ELR (cell line): ENCODE measurements at regions not wholly inside any gene's neighbourhood (a gene's known extent, or its start where the extent isn't known, plus 50 kb on each side); places are given as distances from the start of the nearest gene placed in this dataset.
"Not testable (repeated sequence)": the region's sequence is repeated elsewhere in the genome, so short reads cannot be mapped to it uniquely, and the experiment has no call there.

Experiments
- DNase-seq: peaks from one replicate; pipeline ENCODE4 v3.0.0-alpha.2; 2015; ENCODE audit warnings: low read depth

- DNase-seq = no peak
Observed at GRCh38 chr21:38114717-38115333, 142.0 kb upstream of the KCNJ15 start.

GRCh38 chr21:38115870-38116269 is 140.9 kb upstream of the KCNJ15 start:
- DNase-seq = no peak

- DNase-seq = no peak
Observed at GRCh38 chr21:38119793-38120192, 137.0 kb upstream of the KCNJ15 start.

- DNase-seq = not testable (repeated sequence)
Observed at GRCh38 chr21:38120679-38120983, 136.2 kb upstream of the KCNJ15 start.

GRCh38 chr21:38120984-38121855 is 135.6 kb upstream of the KCNJ15 start:
- DNase-seq = peak; percentile 36

GRCh38 chr21:38121888-38122720 is 134.7 kb upstream of the KCNJ15 start:
- peak; percentile 3 for DNase-seq

- no peak for DNase-seq
Observed at GRCh38 chr21:38123626-38124025, 133.2 kb upstream of the KCNJ15 start.

GRCh38 chr21:38126666-38127303 is 130.0 kb upstream of the KCNJ15 start:
- DNase-seq = peak; percentile 67

GRCh38 chr21:38129711-38130110 is 127.1 kb upstream of the KCNJ15 start:
- DNase-seq = no peak

GRCh38 chr21:38133240-38133639 is 123.6 kb upstream of the KCNJ15 start:
- DNase-seq = no peak

- no peak for DNase-seq
Observed at GRCh38 chr21:38134084-38134873, 122.5 kb upstream of the KCNJ15 start.

GRCh38 chr21:38136201-38136600 is 120.6 kb upstream of the KCNJ15 start:
- peak; percentile 28 for DNase-seq

- peak; percentile 80 for DNase-seq
Observed at GRCh38 chr21:38139380-38140168, 117.2 kb upstream of the KCNJ15 start.

- peak; percentile 36 for DNase-seq
Observed at GRCh38 chr21:38140207-38140903, 116.4 kb upstream of the KCNJ15 start.

GRCh38 chr21:38142224-38142623 is 114.6 kb upstream of the KCNJ15 start:
- no peak for DNase-seq

- no peak for DNase-seq
Observed at GRCh38 chr21:38144193-38144592, 112.6 kb upstream of the KCNJ15 start.

GRCh38 chr21:38145104-38145503 is 111.7 kb upstream of the KCNJ15 start:
- no peak for DNase-seq

- DNase-seq = no peak
Observed at GRCh38 chr21:38147391-38147790, 109.4 kb upstream of the KCNJ15 start.

- DNase-seq = peak; percentile 23
Observed at GRCh38 chr21:38148046-38148445, 108.7 kb upstream of the KCNJ15 start.
